ENCODE measurements at regions not wholly inside any gene's neighbourhood (a gene's known extent, or its start where the extent isn't known, plus 50 kb on each side); places are given as distances from the start of the nearest gene placed in this dataset.
"Not testable (repeated sequence)": the region's sequence is repeated elsewhere in the genome, so short reads cannot be mapped to it uniquely, and the experiment has no call there.

GRCh38 chr6:109250544-109251156, 131.6 kb downstream of the CD164 start:
- not testable (repeated sequence) for TF ChIP-seq POLR2A, CTCF, EP300 (IDR thresholded peaks at IDR 0.05)

All from tibial nerve (tissue), 4 donors.